ENCODE measurements at regions not wholly inside any gene's neighbourhood (a gene's known extent, or its start where the extent isn't known, plus 50 kb on each side); places are given as distances from the start of the nearest gene placed in this dataset.

- CTCF ChIA-PET, result interaction anchor here (1.2 kb wide), 1 partner anchor 642 kb away, joined by 4 read pairs; no protein-coding TSS in a partner anchor
- Histone ChIP-seq H3K4me3 (ENCODE audit: low read depth, low read length) (no peak overlapping the region), H3K36me3 (ENCODE audit: control insufficient read depth in 2 of 2, insufficient read depth in 1 of 2, low read length in 2 of 2) (no peaks in the 10 kb centered on the region), H3K4me1 (ENCODE audit: control insufficient read depth, insufficient read depth, low read length) (no peaks in the 10 kb centered on the region), H3K27ac (ENCODE audit: extremely low read depth, low read depth, low read length) (no peak overlapping the region), H3K9me3 (ENCODE audit: control insufficient read depth, insufficient read depth, low read depth, low read length) (no peaks in the 10 kb centered on the region)
- no peak for TF ChIP-seq BCL11A (tag by site-specific recombination; IDR thresholded peaks at IDR 0.05; ENCODE audit: low read depth)
- no peak for TF ChIP-seq ZNF362 (tag by site-specific recombination; IDR thresholded peaks at IDR 0.05)
- no peak for TF ChIP-seq HOXA7 (CRISPR knock-in tag; IDR thresholded peaks at IDR 0.05; ENCODE audit: borderline replicate concordance)
- no peak for TF ChIP-seq ZNF785 (tag by site-specific recombination; IDR thresholded peaks at IDR 0.05)
- no peak for TF ChIP-seq ZNF660 (tag by site-specific recombination; IDR thresholded peaks at IDR 0.05)
- TF ChIP-seq KLF9 (tag by site-specific recombination; IDR thresholded peaks at IDR 0.05; ENCODE audit: low read depth), result no peak
- TF ChIP-seq ZNF335 (tag by site-specific recombination; conservative IDR thresholded peaks at IDR 0.05), result no peak
- no peak for TF ChIP-seq ZNF549 (tag by site-specific recombination; IDR thresholded peaks at IDR 0.05)
- no peak for TF ChIP-seq ZNF239 (tag by site-specific recombination; IDR thresholded peaks at IDR 0.05)
- no peak for TF ChIP-seq KLF1 (tag by site-specific recombination; IDR thresholded peaks at IDR 0.05)
- no peak for TF ChIP-seq ZNF701 (tag by site-specific recombination; IDR thresholded peaks at IDR 0.05)
- POLR2A ChIA-PET, result no interaction called here
Measured at GRCh38 chr3:102031834-102032233, 182.5 kb downstream of the NFKBIZ start.

- H3K9me3 ChIP-seq (ENCODE audit: control insufficient read depth, insufficient read depth, low read depth, low read length), result no peaks in the 10 kb centered on the region
- no peaks in the 10 kb centered on the region for H3K36me3 ChIP-seq (ENCODE audit: control insufficient read depth in 2 of 2, insufficient read depth in 1 of 2, low read length in 2 of 2)
- no peaks in the 10 kb centered on the region for H3K4me1 ChIP-seq (ENCODE audit: control insufficient read depth, insufficient read depth, low read length)
- no peak overlapping the region for H3K27ac ChIP-seq (ENCODE audit: extremely low read depth, low read depth, low read length)
- ChIA-PET POLR2A (no interaction called here), CTCF (interaction anchor here (0.6 kb wide), 1 partner anchor 68 kb away, joined by 3 read pairs; no protein-coding TSS in a partner anchor)
- TF ChIP-seq ZNF24 (tag by site-specific recombination; IDR thresholded peaks at IDR 0.05) (no peak), SP7 (tag by site-specific recombination; IDR thresholded peaks at IDR 0.05) (no peak), ZNF623 (tag by site-specific recombination; IDR thresholded peaks at IDR 0.05) (no peak), TSHZ1 (tag by site-specific recombination; IDR thresholded peaks at IDR 0.05; ENCODE audit: borderline replicate concordance) (no peak), ZNF701 (tag by site-specific recombination; IDR thresholded peaks at IDR 0.05) (no peak), ZFP41 (tag by site-specific recombination; IDR thresholded peaks at IDR 0.05; ENCODE audit: borderline replicate concordance) (no peak), ZNF132 (tag by site-specific recombination; IDR thresholded peaks at IDR 0.05; ENCODE audit: borderline replicate concordance) (no peak), RBAK (tag by site-specific recombination; IDR thresholded peaks at IDR 0.05) (no peak), HOXA7 (CRISPR knock-in tag; IDR thresholded peaks at IDR 0.05; ENCODE audit: borderline replicate concordance) (no peak), SCRT1 (tag by site-specific recombination; IDR thresholded peaks at IDR 0.05; ENCODE audit: borderline replicate concordance) (no peak), ZBTB44 (tag by site-specific recombination; IDR thresholded peaks at IDR 0.05) (no peak), ZNF169 (tag by site-specific recombination; IDR thresholded peaks at IDR 0.05) (no peak), ZNF157 (tag by site-specific recombination; IDR thresholded peaks at IDR 0.05) (no peak), EGR2 (tag by site-specific recombination; IDR thresholded peaks at IDR 0.05; ENCODE audit: low read depth) (no peak), ZBTB20 (tag by site-specific recombination; IDR thresholded peaks at IDR 0.05) (no peak), SP3 (tag by site-specific recombination; IDR thresholded peaks at IDR 0.05) (no peak), MZF1 (tag by site-specific recombination; IDR thresholded peaks at IDR 0.05; ENCODE audit: borderline replicate concordance) (no peak)
- no peak overlapping the region for H3K4me3 ChIP-seq (ENCODE audit: low read depth, low read length)
Measured at GRCh38 chr3:102032491-102033383, 183.4 kb downstream of the NFKBIZ start.

Data from HEK293 (cell line).